ENCODE measurements at regions not wholly inside any gene's neighbourhood (a gene's known extent, or its start where the extent isn't known, plus 50 kb on each side); places are given as distances from the start of the nearest gene placed in this dataset.

- no peak for TF ChIP-seq CTCF (IDR thresholded peaks at IDR 0.05; ENCODE audit: low read length)
- TF ChIP-seq EZH2 (optimal IDR thresholded peaks at IDR 0.05; ENCODE audit: low read depth, low read length) = no peak
- TF ChIP-seq EZH2phosphoT487 (IDR thresholded peaks at IDR 0.05; ENCODE audit: low read length) = no peak
These were observed 130.9 kb upstream of the RASGRP1 start for GRCh38 chr15:38695249-38696108.

Data from MM.1S (cell line).